ENCODE measurements at regions not wholly inside any gene's neighbourhood (a gene's known extent, or its start where the extent isn't known, plus 50 kb on each side); places are given as distances from the start of the nearest gene placed in this dataset.

- no peak for TF ChIP-seq CTCF (IDR thresholded peaks at IDR 0.05; ENCODE audit: insufficient read depth, low read depth, low read length, missing control alignments)
- H3K4me3 ChIP-seq (ENCODE audit: low read length): no peak overlapping the region
- no peak for DNase-seq (ENCODE audit: low read depth)
Measured at GRCh38 chr9:22389271-22389670, 57.4 kb upstream of the DMRTA1 start.

- TF ChIP-seq CTCF (IDR thresholded peaks at IDR 0.05; ENCODE audit: insufficient read depth, low read depth, low read length, missing control alignments): no peak
- DNase-seq (ENCODE audit: low read depth): no peak
- H3K4me3 ChIP-seq (ENCODE audit: low read length): no peak overlapping the region
Measured at GRCh38 chr9:22392523-22392922, 54.1 kb upstream of the DMRTA1 start.

- no peak for TF ChIP-seq CTCF (IDR thresholded peaks at IDR 0.05; ENCODE audit: insufficient read depth, low read depth, low read length, missing control alignments)
- DNase-seq (ENCODE audit: low read depth): peak; percentile 75
- no peak overlapping the region for H3K4me3 ChIP-seq (ENCODE audit: low read length)
Measured at GRCh38 chr9:22395687-22396141, 50.9 kb upstream of the DMRTA1 start.
